Liver (tissue), 3 donors: ENCODE measurements at regions not wholly inside any gene's neighbourhood (a gene's known extent, or its start where the extent isn't known, plus 50 kb on each side); places are given as distances from the start of the nearest gene placed in this dataset.

Experiments used
- GABPA ChIP-seq, 2 donors: IDR thresholded peaks in 1 of 2; conservative IDR thresholded peaks in 1 of 2; 2 replicates each; pipeline ENCODE4 v1.6.1; 2016; ENCODE audit warnings: antibody characterized with exemption in 2 of 2, mild to moderate bottlenecking in 1 of 2, moderate library complexity in 1 of 2
- JUND ChIP-seq, 2 donors: IDR thresholded peaks; 2 replicates each; pipeline ENCODE4 v1.6.1; 2016; ENCODE audit warnings: antibody characterized with exemption in 2 of 2
- RXRA ChIP-seq, 2 donors: IDR thresholded peaks; 2 replicates each; pipeline ENCODE4 v1.6.1; 2017 to 2018; ENCODE audit warnings: antibody characterized with exemption in 2 of 2, mild to moderate bottlenecking in 1 of 2
- TAF1 ChIP-seq: conservative IDR thresholded peaks from 2 replicates; pipeline ENCODE4 v1.6.1; 2016; ENCODE audit warnings: antibody characterized with exemption, mild to moderate bottlenecking
- TF ChIP-seq, protein P1 (sequence below): fragments of 150-350 bp; IDR thresholded peaks from 2 replicates; pipeline ENCODE4 v1.5.1; 2017; ENCODE audit warnings: improper control_type of control experiment, low read depth, low read length; ENCODE audit not compliant: missing input control
- TF ChIP-seq, protein P2 (sequence below): IDR thresholded peaks from 2 replicates; pipeline ENCODE4 v1.6.1; 2016; ENCODE audit warnings: antibody characterized with exemption
- TF ChIP-seq, protein P3 (sequence below): IDR thresholded peaks from 2 replicates; pipeline ENCODE4 v1.6.1; 2016; ENCODE audit warnings: antibody characterized with exemption, mild to moderate bottlenecking
- TF ChIP-seq, protein P4 (sequence below): IDR thresholded peaks from 2 replicates; pipeline ENCODE4 v1.6.1; 2016; ENCODE audit warnings: antibody characterized with exemption
- TF ChIP-seq, protein P5 (sequence below): IDR thresholded peaks from 2 replicates; pipeline ENCODE4 v1.6.1; 2016; ENCODE audit warnings: antibody characterized with exemption
- donor health status: healthy.
- donor health status: healthy.

DNA sequence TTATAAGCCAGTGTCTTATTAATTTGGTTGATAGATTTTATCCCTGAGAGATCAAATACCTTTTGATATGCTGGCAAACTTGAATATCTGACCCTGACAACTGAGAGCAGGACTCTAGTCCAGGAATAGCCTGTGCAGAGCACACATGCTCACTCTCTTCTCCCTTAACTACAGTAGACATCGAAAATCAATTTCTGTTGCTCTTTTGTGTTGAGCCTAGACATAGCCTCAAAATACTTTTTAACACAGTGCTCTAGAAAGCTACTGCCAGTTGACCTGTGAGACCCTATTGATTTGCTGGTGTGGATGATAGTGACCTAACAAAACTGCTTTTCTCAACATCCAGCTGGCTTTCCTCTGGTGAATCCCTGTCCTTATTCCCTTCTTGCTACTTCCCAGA is 86.4 kb upstream of the ANKRD28 start:
- TF ChIP-seq, protein P1, sequence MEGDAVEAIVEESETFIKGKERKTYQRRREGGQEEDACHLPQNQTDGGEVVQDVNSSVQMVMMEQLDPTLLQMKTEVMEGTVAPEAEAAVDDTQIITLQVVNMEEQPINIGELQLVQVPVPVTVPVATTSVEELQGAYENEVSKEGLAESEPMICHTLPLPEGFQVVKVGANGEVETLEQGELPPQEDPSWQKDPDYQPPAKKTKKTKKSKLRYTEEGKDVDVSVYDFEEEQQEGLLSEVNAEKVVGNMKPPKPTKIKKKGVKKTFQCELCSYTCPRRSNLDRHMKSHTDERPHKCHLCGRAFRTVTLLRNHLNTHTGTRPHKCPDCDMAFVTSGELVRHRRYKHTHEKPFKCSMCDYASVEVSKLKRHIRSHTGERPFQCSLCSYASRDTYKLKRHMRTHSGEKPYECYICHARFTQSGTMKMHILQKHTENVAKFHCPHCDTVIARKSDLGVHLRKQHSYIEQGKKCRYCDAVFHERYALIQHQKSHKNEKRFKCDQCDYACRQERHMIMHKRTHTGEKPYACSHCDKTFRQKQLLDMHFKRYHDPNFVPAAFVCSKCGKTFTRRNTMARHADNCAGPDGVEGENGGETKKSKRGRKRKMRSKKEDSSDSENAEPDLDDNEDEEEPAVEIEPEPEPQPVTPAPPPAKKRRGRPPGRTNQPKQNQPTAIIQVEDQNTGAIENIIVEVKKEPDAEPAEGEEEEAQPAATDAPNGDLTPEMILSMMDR, result no peak
- TF ChIP-seq, protein P2, sequence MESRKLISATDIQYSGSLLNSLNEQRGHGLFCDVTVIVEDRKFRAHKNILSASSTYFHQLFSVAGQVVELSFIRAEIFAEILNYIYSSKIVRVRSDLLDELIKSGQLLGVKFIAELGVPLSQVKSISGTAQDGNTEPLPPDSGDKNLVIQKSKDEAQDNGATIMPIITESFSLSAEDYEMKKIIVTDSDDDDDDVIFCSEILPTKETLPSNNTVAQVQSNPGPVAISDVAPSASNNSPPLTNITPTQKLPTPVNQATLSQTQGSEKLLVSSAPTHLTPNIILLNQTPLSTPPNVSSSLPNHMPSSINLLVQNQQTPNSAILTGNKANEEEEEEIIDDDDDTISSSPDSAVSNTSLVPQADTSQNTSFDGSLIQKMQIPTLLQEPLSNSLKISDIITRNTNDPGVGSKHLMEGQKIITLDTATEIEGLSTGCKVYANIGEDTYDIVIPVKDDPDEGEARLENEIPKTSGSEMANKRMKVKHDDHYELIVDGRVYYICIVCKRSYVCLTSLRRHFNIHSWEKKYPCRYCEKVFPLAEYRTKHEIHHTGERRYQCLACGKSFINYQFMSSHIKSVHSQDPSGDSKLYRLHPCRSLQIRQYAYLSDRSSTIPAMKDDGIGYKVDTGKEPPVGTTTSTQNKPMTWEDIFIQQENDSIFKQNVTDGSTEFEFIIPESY, result no peak
- no peak for TF ChIP-seq GABPA (IDR thresholded peaks at IDR 0.05 in 1 of 2, conservative IDR thresholded peaks at IDR 0.05 in 1 of 2)
- TF ChIP-seq, protein P3, sequence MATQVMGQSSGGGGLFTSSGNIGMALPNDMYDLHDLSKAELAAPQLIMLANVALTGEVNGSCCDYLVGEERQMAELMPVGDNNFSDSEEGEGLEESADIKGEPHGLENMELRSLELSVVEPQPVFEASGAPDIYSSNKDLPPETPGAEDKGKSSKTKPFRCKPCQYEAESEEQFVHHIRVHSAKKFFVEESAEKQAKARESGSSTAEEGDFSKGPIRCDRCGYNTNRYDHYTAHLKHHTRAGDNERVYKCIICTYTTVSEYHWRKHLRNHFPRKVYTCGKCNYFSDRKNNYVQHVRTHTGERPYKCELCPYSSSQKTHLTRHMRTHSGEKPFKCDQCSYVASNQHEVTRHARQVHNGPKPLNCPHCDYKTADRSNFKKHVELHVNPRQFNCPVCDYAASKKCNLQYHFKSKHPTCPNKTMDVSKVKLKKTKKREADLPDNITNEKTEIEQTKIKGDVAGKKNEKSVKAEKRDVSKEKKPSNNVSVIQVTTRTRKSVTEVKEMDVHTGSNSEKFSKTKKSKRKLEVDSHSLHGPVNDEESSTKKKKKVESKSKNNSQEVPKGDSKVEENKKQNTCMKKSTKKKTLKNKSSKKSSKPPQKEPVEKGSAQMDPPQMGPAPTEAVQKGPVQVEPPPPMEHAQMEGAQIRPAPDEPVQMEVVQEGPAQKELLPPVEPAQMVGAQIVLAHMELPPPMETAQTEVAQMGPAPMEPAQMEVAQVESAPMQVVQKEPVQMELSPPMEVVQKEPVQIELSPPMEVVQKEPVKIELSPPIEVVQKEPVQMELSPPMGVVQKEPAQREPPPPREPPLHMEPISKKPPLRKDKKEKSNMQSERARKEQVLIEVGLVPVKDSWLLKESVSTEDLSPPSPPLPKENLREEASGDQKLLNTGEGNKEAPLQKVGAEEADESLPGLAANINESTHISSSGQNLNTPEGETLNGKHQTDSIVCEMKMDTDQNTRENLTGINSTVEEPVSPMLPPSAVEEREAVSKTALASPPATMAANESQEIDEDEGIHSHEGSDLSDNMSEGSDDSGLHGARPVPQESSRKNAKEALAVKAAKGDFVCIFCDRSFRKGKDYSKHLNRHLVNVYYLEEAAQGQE, result no peak
- TF ChIP-seq, protein P4, sequence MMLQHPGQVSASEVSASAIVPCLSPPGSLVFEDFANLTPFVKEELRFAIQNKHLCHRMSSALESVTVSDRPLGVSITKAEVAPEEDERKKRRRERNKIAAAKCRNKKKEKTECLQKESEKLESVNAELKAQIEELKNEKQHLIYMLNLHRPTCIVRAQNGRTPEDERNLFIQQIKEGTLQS, result no peak
- TF ChIP-seq RXRA (IDR thresholded peaks at IDR 0.05), result peak; percentile 36 to 50
- TF ChIP-seq, protein P5, sequence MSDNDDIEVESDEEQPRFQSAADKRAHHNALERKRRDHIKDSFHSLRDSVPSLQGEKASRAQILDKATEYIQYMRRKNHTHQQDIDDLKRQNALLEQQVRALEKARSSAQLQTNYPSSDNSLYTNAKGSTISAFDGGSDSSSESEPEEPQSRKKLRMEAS, result no peak
- no peak for TF ChIP-seq JUND (IDR thresholded peaks at IDR 0.05)
- TF ChIP-seq TAF1, result no peak
